ENCODE measurements at regions not wholly inside any gene's neighbourhood (a gene's known extent, or its start where the extent isn't known, plus 50 kb on each side); places are given as distances from the start of the nearest gene placed in this dataset.
"Not testable (repeated sequence)": the region's sequence is repeated elsewhere in the genome, so short reads cannot be mapped to it uniquely, and the experiment has no call there.

DNA sequence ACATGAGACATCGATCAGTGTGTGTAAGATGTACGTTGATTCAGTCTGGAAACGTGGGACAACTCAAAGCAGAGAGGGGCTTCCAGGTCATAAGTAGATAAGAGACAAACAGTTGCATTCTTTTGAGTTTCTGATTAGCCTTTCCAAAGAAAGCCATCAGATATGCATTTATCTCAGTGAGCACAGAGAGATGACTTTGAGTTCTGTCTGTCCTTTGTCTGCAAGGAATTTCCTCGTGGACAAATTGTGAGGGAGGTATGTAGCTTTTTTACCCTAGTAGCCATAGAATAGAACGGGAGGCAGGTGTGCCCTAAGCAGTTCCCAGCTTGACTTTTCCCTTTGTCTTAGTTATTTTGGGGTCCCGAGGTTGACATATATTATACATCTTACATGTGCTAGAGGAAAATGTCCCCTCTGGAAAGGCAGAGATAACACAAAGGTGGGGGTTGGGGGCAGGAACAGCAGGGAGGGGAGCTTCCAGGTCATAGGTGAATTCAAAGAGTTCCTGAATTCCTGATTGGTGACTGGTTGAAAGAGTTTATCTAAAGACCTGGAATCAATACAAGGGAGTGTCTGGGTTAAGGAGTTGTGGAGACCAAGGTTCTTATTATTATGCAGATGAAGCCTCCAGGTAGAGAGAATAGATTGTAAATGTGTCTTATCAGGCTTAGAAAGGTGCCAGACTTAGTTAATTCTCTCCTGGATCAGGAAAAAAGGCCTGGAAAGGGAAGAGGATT lies 237.0 kb downstream of the NFATC2 start:
- DNase-seq: no peak

DNA sequence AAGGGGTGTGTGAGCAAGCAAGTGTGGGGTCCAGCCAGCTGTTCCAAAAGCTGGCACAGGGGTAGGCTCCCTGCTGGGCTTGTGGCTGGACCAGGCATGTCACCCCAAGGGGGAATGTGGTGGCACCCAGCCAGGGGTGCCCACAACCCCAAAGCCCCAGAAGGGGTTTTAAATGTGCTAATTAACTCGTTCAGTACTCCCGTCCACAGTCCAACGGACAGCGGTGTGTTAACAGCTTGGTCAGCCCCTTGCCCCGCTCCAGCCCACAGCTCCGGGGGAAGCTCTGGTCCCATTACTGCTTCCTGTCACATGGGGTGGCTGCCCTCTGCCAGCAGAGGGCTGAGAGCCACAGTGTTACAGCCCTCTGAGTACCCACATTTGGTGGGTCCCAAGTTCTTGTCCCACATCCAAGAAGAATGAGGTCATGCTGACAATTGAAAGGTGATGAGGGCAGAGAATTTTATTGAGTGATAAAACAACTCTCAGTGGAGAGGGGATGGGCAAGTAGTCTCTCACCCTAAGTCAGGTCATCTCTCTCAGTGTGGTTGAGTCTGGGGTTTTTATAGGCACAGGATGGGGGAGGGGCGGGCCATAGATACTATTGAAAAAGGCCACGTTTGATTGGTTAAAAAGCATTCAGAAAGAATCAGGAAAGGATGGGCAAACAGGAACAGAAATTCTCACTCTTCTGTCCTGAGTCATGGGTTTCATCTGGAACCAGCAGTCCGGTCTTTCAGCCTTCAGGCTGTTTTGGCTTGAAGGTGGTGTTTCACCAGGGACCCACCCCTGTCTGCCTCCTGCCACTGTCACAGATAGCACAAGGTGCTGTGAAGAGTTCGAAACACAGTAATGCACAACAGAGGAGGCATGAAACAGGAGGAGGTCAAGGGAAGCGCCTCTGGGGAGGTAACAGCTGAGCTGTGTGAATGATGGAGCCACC lies 238.5 kb downstream of the NFATC2 start:
- DNase-seq: no peak

DNA sequence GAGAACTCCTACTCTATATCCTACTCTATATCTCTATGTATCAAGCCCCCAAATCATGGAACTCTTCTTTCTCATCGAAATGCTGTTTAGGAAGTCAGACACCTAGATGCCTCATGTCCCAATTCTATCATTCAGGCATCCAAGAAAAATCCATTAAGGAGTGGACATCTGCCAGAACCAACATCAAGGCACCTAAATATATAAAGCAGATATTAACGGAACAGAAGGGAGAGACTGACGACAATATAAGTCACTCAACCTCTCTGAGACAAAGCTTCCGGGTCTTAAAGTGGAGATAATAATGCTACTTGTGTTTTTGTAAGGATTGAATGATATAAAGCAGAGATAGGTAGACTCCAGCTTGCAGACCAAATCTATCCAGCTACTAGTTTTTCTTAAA lies 241.5 kb downstream of the NFATC2 start:
- no peak for DNase-seq

DNA sequence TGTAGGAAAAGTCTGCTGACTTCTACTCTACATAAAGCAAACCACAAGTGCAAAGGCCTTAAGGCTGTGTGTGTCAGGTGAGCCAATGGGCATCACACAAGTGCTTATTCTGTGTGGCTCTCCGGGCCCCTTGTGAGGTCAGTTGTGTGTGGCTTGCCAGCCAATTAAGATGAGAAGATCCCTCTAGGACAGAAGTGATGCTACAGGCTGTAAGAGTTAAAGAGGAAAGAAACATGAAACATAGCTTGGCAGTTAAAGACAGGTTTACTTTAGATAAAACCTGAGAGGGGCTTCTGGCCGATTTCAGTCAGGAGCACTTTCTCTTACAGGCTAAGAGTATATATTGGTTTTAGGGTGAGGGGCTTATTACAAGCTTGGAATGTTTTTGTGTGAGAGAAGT lies 242.4 kb downstream of the NFATC2 start:
- DNase-seq: no peak

DNA sequence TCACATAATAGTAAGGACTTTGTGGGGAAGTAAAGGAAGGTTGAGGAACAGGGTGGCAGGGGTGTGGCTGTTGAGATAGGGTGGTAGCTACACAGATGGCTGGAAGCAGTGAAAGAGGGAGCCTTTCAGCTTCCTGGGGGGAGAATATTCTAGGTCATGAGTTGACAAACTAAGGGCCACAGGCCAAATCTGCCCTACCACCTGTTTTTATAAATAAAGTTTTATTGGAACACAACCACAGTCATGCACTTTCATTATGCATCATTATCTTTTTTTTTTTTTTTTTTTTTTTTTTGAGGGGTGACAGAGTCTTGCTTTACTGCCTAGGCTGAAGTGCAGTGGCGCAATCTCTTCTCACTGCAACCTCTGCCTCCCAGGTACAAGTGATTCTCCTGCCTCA lies 243.1 kb downstream of the NFATC2 start:
- DNase-seq: no peak

DNA sequence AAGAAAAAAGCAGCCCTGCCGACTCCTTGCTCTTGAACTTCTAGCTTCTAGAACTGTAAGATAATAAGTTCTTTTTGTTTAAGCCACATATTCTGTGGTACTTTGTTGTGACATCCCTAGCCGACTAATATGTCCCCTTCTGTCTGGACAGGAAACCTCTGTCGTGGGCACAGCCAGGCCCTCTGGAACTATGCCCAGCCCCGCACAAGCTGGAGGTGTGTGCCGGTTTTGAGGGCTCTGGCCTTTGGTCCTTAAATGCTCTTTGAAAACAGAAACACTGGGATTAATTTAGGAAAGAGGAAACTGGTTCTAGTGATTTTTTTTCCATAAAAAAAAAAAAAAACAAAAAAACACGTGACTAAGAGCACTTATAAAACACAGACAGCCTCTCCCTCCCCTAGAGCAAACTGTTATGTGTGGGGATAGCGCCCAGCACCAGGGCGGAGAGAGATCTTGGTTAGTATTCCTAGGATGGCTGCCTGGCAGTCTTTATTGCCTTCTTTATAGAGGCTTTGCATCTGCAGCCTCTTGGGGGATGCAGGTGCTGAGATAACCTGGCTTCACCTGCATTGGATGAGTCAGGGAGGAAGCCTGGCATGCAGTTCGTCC lies 244.3 kb downstream of the NFATC2 start:
- no peak for DNase-seq

DNA sequence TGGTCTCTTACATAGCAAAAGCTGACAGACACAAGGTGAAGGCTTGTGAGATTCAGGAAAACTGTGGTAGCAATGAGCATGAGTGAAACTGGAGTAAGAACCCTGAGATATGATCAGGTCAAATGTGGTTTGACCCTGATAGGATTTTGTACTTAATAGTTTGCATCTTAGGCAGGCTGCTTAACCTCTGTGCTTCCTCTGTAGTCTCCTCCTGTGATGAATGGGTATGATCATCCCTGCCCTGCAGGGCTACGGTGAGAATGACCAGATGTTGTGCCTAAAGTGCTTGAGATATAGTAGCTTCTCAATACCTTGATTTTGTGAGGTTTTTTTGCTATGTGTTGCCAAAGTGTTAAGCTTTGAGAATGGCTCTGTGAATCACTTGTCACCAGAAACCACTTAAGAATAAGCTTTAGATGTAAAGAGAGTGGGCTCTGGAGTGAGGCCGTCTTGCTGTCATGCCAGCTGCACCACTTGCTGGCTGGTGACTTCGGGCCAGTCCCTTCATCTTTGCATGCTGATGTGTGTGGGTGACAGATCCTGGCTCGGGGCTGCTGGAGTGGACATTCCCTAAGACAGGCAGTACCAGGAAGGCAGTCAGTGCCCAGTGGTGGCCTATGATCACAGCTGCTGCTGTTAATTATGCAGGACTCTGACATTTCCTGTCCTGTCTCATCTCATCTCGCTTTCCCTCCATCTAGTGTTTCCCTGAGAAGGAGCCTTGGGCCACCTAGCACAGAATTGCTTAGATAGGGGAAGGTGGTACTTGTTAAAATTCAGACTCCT lies 254.7 kb downstream of the NFATC2 start:
- no peak for DNase-seq

DNA sequence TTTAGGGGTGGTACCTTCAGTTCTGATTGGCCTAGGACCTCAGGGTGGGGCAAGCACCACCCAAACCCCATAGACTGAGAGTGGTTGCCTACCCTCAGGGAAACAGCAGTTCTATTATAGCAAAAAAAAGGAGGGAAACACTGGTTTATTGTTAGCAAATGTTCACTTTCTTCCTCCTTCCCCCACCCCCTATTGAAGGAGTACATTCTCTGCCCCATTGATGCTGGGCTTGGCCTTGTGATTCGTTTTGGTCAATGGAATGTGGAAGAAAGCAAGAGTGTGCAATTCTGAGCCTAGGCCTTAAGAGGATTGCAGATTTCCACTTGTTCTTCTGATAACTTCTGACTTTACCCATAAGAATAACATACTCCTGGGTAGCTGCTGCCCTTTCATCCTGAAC lies 255.8 kb downstream of the NFATC2 start:
- DNase-seq: no peak

DNA sequence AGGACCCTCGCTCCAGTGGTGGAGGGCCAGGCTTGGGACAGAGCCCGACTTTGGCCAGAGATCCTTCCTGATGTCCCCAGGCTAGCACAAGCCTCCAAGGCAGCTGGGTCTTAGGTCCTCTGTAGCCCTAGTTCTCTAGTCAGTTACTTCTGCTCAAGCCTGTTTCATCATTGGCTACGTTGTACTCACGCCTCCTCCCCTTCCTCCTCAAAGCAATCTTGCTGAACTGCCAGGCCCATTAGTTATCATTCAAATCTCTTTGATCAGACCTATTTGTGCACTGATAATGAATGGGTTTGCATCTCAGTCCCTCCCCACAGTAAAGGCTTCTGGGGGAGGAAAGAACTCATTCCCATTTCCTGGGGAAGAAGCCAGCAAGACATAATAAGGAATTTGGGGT lies 256.8 kb downstream of the NFATC2 start:
- DNase-seq: no peak

DNA sequence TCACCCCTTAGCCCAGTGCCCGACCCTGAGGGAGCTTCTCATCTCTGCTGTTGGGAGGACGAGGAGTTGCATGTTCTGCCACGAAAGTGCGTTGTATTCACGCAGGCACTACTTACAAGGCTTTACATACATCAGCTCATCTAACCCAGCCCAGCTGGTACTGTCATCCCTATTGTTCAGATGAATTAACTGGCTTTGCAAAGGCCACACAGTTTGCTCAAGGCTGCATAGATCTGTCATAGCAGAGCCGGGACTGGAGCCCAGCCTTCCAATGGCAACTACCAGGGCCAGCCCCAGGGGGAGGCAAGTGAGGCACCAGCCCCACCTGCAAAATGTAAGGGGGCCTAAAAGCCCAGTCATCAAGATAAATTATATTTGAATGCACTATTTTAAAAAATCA lies 257.6 kb downstream of the NFATC2 start:
- no peak for DNase-seq

DNA sequence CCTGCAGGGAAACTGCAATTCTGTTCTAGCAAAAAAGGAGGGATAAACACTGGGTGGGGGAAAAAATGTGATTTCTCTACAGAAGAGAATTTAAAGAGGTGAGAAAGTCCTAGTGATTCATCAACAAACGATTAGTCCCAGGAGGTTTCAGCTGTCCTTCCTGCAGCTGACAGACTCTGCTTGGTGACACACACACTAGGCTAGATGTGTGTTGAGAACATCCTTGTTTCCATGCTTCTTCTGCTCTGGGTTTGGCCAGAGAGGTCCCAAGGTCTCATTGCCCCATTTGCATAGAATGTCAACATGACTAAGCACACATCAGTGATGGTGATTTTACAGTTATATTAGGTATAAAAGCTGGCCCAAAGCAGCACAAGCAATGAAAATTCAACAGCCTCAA lies 258.3 kb downstream of the NFATC2 start:
- no peak for DNase-seq

DNA sequence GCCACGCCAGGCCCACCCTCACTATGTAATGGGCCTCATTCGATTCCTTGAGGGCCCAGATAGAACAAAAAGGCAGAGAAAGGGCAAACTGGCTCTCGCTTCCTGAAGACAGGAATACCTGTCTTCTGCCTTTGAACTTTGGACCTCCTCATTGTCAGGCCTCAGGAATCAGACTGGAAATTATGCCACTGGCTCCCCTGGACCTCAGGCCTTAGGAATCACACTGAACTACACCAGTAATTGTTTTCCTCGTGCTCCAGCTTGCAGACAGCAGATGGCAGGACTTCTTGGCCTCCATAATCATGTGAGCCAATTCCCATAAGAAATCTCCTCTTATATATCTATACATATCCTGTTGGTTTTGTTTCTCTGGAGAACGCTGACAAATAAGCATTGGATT lies 258.6 kb upstream of the KCNG1 start:
- no peak for DNase-seq

DNA sequence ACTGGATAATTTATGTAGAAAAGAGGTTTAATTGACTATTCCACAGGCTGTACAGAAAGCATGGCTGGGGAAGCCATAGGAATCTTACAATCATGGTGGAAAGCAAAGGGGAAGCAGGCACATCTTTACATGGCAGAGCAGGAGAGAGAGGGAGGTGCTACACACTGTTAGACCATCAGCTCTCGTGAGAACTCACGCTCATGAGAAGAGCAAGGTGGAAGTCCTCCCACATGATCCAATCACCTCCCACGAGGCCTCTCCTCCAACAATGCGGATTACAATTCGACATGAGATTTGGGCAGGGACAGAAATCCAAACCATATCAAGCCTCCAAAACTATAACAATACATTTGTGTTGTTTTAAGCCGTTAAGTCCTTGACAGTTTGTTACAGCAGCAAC lies 257.1 kb upstream of the KCNG1 start:
- no peak for DNase-seq

DNA sequence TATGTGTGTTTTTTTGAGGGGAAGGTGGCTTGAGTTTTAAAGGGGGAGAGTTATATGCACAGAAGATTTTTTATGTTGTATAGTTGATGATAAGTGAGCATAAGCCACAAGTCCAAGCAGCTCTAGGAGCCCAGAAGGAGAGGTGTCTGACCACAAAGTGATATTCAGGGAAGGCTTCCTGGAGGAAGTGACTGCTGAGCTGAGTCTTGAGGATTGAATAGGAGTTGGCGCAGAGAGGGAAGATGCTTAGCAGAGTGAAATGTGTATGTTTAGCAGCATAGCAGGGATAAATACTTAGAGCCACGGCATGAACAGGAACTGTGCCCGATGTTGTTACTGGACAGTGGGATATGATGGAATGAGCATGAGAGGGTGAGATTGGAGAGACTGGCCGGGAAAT lies 255.1 kb upstream of the KCNG1 start:
- no peak for DNase-seq

DNA sequence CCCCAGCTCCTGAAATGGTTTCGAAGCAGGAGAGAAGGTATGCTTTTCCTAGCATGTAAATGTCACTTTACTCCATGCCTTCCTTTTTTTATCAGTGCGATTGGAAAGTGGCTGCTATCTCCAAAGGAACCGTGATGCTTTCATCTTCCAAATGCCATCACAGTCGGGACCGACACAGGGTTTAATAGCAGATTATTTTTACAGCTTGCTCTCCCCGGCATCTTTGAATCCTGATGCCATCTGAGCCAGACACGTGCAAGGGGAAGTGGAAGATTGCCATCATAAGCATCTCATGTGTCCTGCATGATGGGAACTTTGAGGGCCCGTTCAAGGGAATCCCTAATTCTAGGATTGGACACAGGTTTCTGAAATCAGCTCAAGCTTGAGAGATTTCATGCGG lies 253.4 kb upstream of the KCNG1 start:
- DNase-seq: no peak

DNA sequence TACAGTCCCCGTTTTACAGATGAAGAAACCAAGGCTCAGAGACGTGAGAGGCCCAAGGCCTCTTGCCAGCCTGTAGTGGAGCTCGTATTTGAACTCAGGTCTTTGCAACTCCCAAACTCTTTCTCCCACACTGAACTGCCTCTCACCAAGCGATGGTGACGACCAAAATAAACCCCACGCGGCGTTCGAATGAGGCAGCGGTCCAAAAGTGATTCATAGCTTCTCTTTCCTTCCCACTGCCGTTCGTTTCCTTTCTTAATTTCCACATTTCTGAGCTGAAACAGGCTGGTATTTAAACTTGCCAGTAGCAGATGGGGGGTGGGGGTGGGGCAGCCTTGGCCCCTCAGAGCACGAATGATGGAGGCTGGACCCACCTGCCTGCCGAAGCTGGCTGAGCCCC lies 252.9 kb upstream of the KCNG1 start:
- no peak for DNase-seq

DNA sequence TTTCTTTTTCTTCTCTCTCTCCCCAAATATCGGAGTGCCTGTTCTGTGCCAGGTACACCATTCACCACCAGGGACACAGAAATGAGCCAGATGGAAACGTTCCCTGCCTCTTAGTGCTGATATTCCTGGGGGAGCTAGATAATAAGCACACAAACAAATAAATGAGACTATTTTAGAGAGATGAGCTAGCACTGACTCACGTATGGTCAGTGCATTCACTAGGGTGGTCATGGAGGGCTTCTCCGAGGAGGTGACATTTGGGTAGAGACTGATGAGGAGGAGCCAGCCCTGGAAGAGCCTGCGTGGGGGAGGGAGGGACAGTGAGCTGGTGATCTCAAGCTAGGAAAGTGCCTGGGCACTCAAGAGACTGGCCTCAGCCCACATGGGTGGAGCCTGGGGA lies 252.3 kb upstream of the KCNG1 start:
- no peak for DNase-seq

DNA sequence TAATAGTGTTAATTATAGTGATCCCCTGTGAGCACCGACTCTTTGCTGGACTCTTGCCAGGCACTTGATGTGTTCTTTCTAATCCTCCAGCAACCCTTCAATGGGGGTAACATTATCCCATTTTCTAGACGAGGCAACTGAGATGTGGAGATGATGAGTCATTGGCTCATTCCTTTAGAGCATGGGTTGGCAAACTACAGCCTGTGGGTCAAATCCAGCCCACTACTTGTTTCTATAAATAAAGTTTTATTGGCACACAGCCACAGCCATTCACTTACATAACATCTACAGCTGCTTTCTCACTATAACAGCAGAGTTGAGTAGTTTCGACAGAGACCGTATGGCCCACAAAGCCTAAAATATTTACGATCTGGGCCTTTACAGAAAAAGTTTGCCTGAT lies 249.5 kb upstream of the KCNG1 start:
- no peak for DNase-seq

DNA sequence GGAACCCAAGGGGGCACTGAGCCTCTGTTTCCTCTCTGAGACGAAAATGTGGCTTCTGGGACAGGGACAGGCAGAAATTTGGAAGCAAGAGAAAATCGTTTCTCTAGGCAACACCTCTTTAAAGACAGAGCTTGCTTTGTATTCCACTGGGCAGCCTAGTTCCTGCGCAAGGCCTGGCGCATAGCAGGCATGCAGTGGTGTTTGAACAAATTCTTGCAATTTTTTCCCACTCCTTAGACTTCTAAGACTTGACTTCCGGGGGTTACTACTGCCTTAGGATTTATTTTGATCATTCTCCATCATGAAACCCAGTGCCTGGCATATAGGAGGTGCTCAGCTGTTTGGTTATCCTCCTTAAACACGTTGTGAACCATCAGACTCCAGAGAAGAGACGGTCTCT lies 249.0 kb upstream of the KCNG1 start:
- no peak for DNase-seq

DNA sequence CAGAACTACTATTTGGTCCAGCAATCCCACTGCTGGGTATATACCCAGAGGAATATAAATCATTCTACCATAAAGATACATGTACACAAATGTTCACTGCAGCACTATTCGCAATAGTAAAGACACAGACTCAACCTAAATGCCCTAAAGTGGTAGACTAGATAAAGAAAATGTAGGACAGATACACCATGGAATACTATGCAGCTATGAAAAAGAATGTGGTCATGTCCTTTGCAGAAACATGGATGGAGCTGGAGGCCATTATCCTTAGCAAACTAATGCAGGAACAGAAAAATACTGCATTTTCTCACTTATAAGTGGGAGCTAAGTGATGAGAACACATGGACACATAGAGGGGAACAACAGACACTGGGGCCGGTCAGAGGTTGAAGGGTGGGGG lies 248.4 kb upstream of the KCNG1 start:
- not testable (repeated sequence) for DNase-seq

DNA sequence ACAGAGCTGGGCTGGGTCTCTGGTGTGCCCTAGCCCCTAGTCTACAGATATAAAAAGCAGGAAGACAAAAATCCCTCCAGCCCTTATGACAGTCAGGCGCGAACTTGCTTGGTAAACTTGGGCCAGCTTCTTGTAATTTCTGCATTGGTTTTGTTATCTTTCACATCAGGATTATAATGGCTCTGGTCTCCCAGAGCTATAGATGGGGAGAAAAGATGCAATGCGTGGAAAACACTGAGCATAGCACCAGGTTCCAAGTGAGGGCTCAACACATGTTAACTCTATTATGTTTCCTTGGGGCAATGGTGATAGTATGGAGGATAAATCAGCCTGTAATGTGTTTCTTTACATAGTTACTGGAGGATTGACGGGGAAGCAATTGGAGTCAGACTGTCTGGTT lies 246.8 kb upstream of the KCNG1 start:
- no peak for DNase-seq

DNA sequence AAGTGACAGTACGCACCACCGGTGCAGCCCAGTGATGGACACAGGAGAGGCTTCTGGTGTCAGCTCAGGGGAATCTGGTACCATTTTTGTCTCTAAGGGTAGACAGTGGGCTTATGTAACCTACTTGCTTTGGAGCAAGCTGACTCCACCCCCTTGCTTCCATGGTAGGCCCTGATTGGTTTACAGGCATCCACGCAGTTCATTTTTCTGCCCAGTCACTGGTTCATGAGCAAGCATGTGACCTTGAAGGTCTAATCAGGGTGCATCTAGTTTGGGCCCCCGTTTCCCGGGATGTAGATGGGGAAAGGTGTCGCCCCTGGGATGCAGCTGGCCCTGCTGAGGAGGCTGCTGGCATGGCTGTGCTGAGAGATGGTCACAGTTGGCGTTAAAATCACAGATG lies 244.8 kb upstream of the KCNG1 start:
- no peak for DNase-seq

DNA sequence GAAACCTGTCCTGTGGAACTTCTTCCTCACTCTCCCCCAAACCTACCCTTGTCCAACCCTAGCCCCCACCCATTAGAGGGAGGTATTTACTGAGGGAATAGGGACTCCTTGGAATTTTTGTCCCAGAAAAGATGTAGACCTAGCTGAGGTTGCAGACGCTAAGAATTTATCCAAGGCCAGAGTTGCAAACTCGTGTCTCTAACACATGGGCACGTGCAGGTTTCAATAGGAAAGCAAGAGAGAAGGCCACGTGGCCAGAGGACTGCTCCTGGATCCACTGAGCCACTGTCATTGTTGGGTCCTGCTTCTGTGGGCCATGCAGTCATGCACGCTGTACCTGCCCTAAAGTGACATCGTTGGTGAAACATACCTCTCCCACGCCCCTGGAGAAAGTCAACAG lies 243.4 kb upstream of the KCNG1 start:
- DNase-seq: no peak

Measured in stimulated activated CD8-positive, alpha-beta memory T cell treated with anti-CD3 and anti-CD28 coated beads, Interleukin-4, amount 100 ng/mL, for 48 hours (primary cell).